Kidney (tissue), 13 donors: ENCODE measurements at regions not wholly inside any gene's neighbourhood (a gene's known extent, or its start where the extent isn't known, plus 50 kb on each side); places are given as distances from the start of the nearest gene placed in this dataset.

ENCODE experiments used
- DNase-seq, 5 donors: peaks; one replicate each; pipeline ENCODE4 v3.0.0-alpha.2; 2013 to 2020
- FAIRE-seq: peaks from 2 replicates; lab custom pipeline; 2012; peaks lifted over from hg19 to GRCh38; lab: Jason Lieb, UNC
- H3K27ac ChIP-seq, 2 donors: one replicate each; pipeline ENCODE4 v1.7.0; 2013; ENCODE audit warnings: low read depth in 2 of 2, low read length in 2 of 2, inconsistent platforms in 1 of 2
- H3K27me3 ChIP-seq: one replicate; pipeline ENCODE4 v1.7.1; 2013; ENCODE audit warnings: low read length, inconsistent platforms; ENCODE audit not compliant: control insufficient read depth, insufficient read depth
- H3K36me3 ChIP-seq, 3 donors: one replicate each; pipeline versions ENCODE4 v1.7.0 to v1.7.1; 2013; ENCODE audit warnings: low read length in 3 of 3, control low read depth in 1 of 3, inconsistent platforms in 1 of 3; ENCODE audit not compliant: insufficient read depth in 3 of 3, control insufficient read depth in 2 of 3
- H3K4me1 ChIP-seq, 3 donors: one replicate each; pipeline versions ENCODE4 v1.7.0 to v1.7.1; 2013; ENCODE audit warnings: low read length in 3 of 3, inconsistent platforms in 1 of 3, low read depth in 1 of 3; ENCODE audit not compliant: control insufficient read depth in 2 of 3, insufficient read depth in 2 of 3
- H3K4me3 ChIP-seq, 3 donors: one replicate each; pipeline versions ENCODE4 v1.7.0 to v1.8.1; 2013; ENCODE audit warnings: low read length in 3 of 3, control low read depth in 1 of 3, inconsistent platforms in 1 of 3
- H3K9ac ChIP-seq, 3 donors: one replicate each; pipeline versions ENCODE4 v1.7.0 to v1.7.1; 2013; ENCODE audit warnings: low read length in 3 of 3, control low read depth in 1 of 3, inconsistent platforms in 1 of 3
- H3K9me3 ChIP-seq, 3 donors: one replicate each; pipeline versions ENCODE4 v1.7.0 to v1.7.1; 2013; ENCODE audit warnings: low read length in 3 of 3, control low read depth in 1 of 3, inconsistent platforms in 1 of 3; ENCODE audit not compliant: control insufficient read depth in 2 of 3, insufficient read depth in 1 of 3
- CTCF ChIP-seq: IDR thresholded peaks from 3 replicates; pipeline ENCODE4 v1.5.1; 2012; ENCODE audit warnings: mild to moderate bottlenecking, moderate library complexity, borderline replicate concordance; ENCODE audit not compliant: insufficient read depth; ENCODE audit errors: extremely low read depth
- intact Hi-C: fragments of 100-400 bp; cut with DNase I; formaldehyde crosslinking; loops from one replicate; pipeline ENCODE4 v1.11.1; 2022
- donor health status: control.
- donor health status: control.
- donor health status: control.
- donor health status: control.
- donor health status: control.
- donor health status: DM: yes; HTN: yes; CAD: no.
- donor health status: Normal renal cell carcinoma (clear cell type).

- H3K9ac ChIP-seq = no peak overlapping the region
- H3K9me3 ChIP-seq = no peaks in the 10 kb centered on the region
- DNase-seq = peak in 2 of 5 donors; percentile 38 to 77
- H3K27ac ChIP-seq = no peak overlapping the region
- H3K4me1 ChIP-seq = no peaks in the 10 kb centered on the region
- H3K4me3 ChIP-seq = no peak overlapping the region
- no peak for FAIRE-seq
- H3K36me3 ChIP-seq = no peaks in the 10 kb centered on the region
- TF ChIP-seq CTCF = no peak
- intact Hi-C loops = no loop called here
- H3K27me3 ChIP-seq = no peaks in the 10 kb centered on the region
Measured at GRCh38 chrX:45788941-45789348, 588.3 kb upstream of the DIPK2B start.

GRCh38 chrX:45788315-45788714 lies 587.6 kb upstream of the DIPK2B start:
- no peak for FAIRE-seq
- Histone ChIP-seq H3K9ac (no peak overlapping the region), H3K9me3 (no peaks in the 10 kb centered on the region), H3K36me3 (no peaks in the 10 kb centered on the region), H3K27me3 (no peaks in the 10 kb centered on the region), H3K4me3 (no peak overlapping the region), H3K27ac (no peak overlapping the region), H3K4me1 (no peaks in the 10 kb centered on the region)
- DNase-seq = no peak
- no peak for TF ChIP-seq CTCF
- intact Hi-C loops = no loop called here

GRCh38 chrX:45784590-45784989 lies 583.9 kb upstream of the DIPK2B start:
- no peak overlapping the region for H3K9ac ChIP-seq
- H3K27me3 ChIP-seq = no peaks in the 10 kb centered on the region
- intact Hi-C loops = no loop called here
- H3K4me1 ChIP-seq = no peaks in the 10 kb centered on the region
- no peaks in the 10 kb centered on the region for H3K36me3 ChIP-seq
- DNase-seq (no peak), FAIRE-seq (no peak)
- no peak overlapping the region for H3K4me3 ChIP-seq
- H3K27ac ChIP-seq = no peak overlapping the region
- TF ChIP-seq CTCF = no peak
- no peaks in the 10 kb centered on the region for H3K9me3 ChIP-seq

- Histone ChIP-seq H3K9me3 (no peaks in the 10 kb centered on the region), H3K4me1 (no peaks in the 10 kb centered on the region), H3K4me3 (no peak overlapping the region), H3K27ac (no peak overlapping the region), H3K36me3 (no peaks in the 10 kb centered on the region), H3K27me3 (no peaks in the 10 kb centered on the region), H3K9ac (no peak overlapping the region)
- no peak for TF ChIP-seq CTCF
- FAIRE-seq = no peak
- DNase-seq = no peak
- intact Hi-C loops = no loop called here
Measured at GRCh38 chrX:45783002-45783401, 582.3 kb upstream of the DIPK2B start.
